ENCODE measurements at regions not wholly inside any gene's neighbourhood (a gene's known extent, or its start where the extent isn't known, plus 50 kb on each side); places are given as distances from the start of the nearest gene placed in this dataset.

- TF ChIP-seq CTCF (IDR thresholded peaks at IDR 0.05) = no peak
- TF ChIP-seq POLR2AphosphoS5 (IDR thresholded peaks at IDR 0.05) = no peak
Observed at GRCh38 chr6:139587469-139587868, 213.0 kb upstream of the CITED2 start.
